A549 (cell line): ENCODE measurements at regions not wholly inside any gene's neighbourhood (a gene's known extent, or its start where the extent isn't known, plus 50 kb on each side); places are given as distances from the start of the nearest gene placed in this dataset.

Experiments used
- ATAC-seq, 2 experiments: fragments of 200-7000 bp in 1 of 2; fragments of >200 bp in 1 of 2; cut with Nextera tagmentation in 1 of 2; cut with Tn5 transposase in 1 of 2; 3 replicates each; pipeline versions ENCODE4 v1.8.0 to v1.9.1; 2018 to 2020; ENCODE audit warnings: mild to moderate bottlenecking in 1 of 2, moderate library complexity in 1 of 2
- CTCF ChIA-PET: fragments of 300-600 bp; sonication (Branson Sonifier 250); formaldehyde crosslinking; extraction: SDS; loops from one replicate; lab custom pipeline; 2021; ENCODE audit warnings: antibody characterized with exemption, inconsistent platforms; lab: Yijun Ruan, JAX
- POLR2A ChIA-PET: fragments of 350-600 bp; formaldehyde crosslinking; extraction: SDS; loops from one replicate; lab custom pipeline; 2021; ENCODE audit warnings: antibody characterized with exemption, inconsistent platforms; lab: Yijun Ruan, JAX
- DNase-seq, 2 experiments: peaks; one replicate each; pipeline versions ENCODE4 v3.0.0 to v3.0.0-alpha.2; 2011 to 2016; ENCODE audit warnings: low read depth in 1 of 2, low spot score in 1 of 2
- FAIRE-seq: peaks from 2 replicates; lab custom pipeline; 2011; peaks lifted over from hg19 to GRCh38; lab: Jason Lieb, UNC
- H3K27ac ChIP-seq, 2 experiments: fragments of >200 bp; sonication (Bioruptor Twin); formaldehyde crosslinking; 3 replicates each; pipeline ENCODE4 v1.5.1; 2016 to 2017
- H3K4me1 ChIP-seq: fragments of >200 bp; sonication (Bioruptor Twin); formaldehyde crosslinking; 3 replicates; pipeline ENCODE4 v1.6.1; 2016
- H3K4me2 ChIP-seq: fragments of >200 bp; sonication (Bioruptor Twin); formaldehyde crosslinking; 3 replicates; pipeline ENCODE4 v1.6.1; 2016
- H3K4me3 ChIP-seq: fragments of >200 bp; sonication (Bioruptor Twin); formaldehyde crosslinking; 3 replicates; pipeline ENCODE4 v1.5.1; 2016
- H3K9me3 ChIP-seq: fragments of >200 bp; sonication (Bioruptor Twin); formaldehyde crosslinking; 3 replicates; pipeline ENCODE4 v1.6.1; 2016
- ATOH8 ChIP-seq: fragments of 250-450 bp; sonication (Bioruptor Pico); IDR thresholded peaks from 2 replicates; pipeline ENCODE4 v1.5.0; 2020; ENCODE audit warnings: low read depth, mild to moderate bottlenecking, moderate library complexity
- CBX2 ChIP-seq: fragments of 200-600 bp; sonication (generic); IDR thresholded peaks from 2 replicates; pipeline ENCODE4 v1.6.1; 2016; ENCODE audit warnings: low read depth, mild to moderate bottlenecking, borderline replicate concordance
- CEBPB ChIP-seq, 2 experiments: fragments of >200 bp in 1 of 2; sonication (Bioruptor Twin) in 1 of 2; formaldehyde crosslinking in 1 of 2; IDR thresholded peaks; 2 replicates each; pipeline ENCODE4 v1.6.1; 2012 to 2016
- CHD4 ChIP-seq: fragments of 200-600 bp; sonication (generic); IDR thresholded peaks from 2 replicates; pipeline ENCODE4 v1.6.1; 2016; ENCODE audit warnings: antibody characterized with exemption, mild to moderate bottlenecking, borderline replicate concordance
- E2F6 ChIP-seq: IDR thresholded peaks from 2 replicates; pipeline ENCODE4 v1.6.1; 2012; ENCODE audit warnings: low read depth, borderline replicate concordance
- EHF ChIP-seq: fragments of 250-450 bp; sonication (Bioruptor Pico); IDR thresholded peaks from 2 replicates; pipeline ENCODE4 v1.5.0; 2020; ENCODE audit warnings: mild to moderate bottlenecking
- EP300 ChIP-seq, 2 experiments: fragments of >200 bp; sonication (Bioruptor Twin); formaldehyde crosslinking; IDR thresholded peaks; 2 replicates in 1 of 2; 3 replicates in 1 of 2; pipeline ENCODE4 v1.6.1; 2016 to 2017
- ESRRA ChIP-seq: fragments of 150-350 bp; IDR thresholded peaks from 2 replicates; pipeline ENCODE4 v1.6.1; 2014; ENCODE audit warnings: mild to moderate bottlenecking, low read length, borderline replicate concordance
- FOSB ChIP-seq: fragments of 250-450 bp; sonication (Bioruptor Pico); IDR thresholded peaks from 2 replicates; pipeline ENCODE4 v1.5.0; 2020; ENCODE audit warnings: mild to moderate bottlenecking, moderate library complexity
- HDAC2 ChIP-seq: fragments of 200-600 bp; sonication (generic); IDR thresholded peaks from 2 replicates; pipeline ENCODE4 v1.6.1; 2016
- KDM1A ChIP-seq: fragments of 200-600 bp; sonication (generic); IDR thresholded peaks from 2 replicates; pipeline ENCODE4 v1.6.1; 2016; ENCODE audit warnings: low read depth, mild to moderate bottlenecking
- KDM5A ChIP-seq: fragments of 200-600 bp; sonication (generic); IDR thresholded peaks from 2 replicates; pipeline ENCODE4 v1.6.1; 2016; ENCODE audit warnings: antibody characterized with exemption, mild to moderate bottlenecking
- MAFK ChIP-seq: fragments of 450-650 bp; IDR thresholded peaks from 2 replicates; pipeline ENCODE4 v1.6.1; 2014; ENCODE audit not compliant: partially characterized antibody
- MAZ ChIP-seq: fragments of 150-350 bp; IDR thresholded peaks from 2 replicates; pipeline ENCODE4 v1.6.1; 2014; ENCODE audit warnings: antibody characterized with exemption, low read depth, low read length, borderline replicate concordance
- NFE2L2 ChIP-seq: fragments of 150-350 bp; conservative IDR thresholded peaks from 2 replicates; pipeline ENCODE4 v1.6.1; 2014; ENCODE audit warnings: low read length
- POLR2AphosphoS2 ChIP-seq: conservative IDR thresholded peaks from 2 replicates; pipeline ENCODE4 v1.6.1; 2012; ENCODE audit warnings: low read length, improper control_type of control experiment, inconsistent platforms
- RARB ChIP-seq: fragments of 250-450 bp; sonication (Bioruptor Pico); IDR thresholded peaks from 2 replicates; pipeline ENCODE4 v1.8.0; 2021; ENCODE audit warnings: mild to moderate bottlenecking, moderate library complexity
- USF2 ChIP-seq: fragments of 450-650 bp; IDR thresholded peaks from 2 replicates; pipeline ENCODE4 v1.6.1; 2014; ENCODE audit warnings: antibody characterized with exemption
- ZNF302 ChIP-seq: fragments of 250-450 bp; sonication (Bioruptor Pico); IDR thresholded peaks from 2 replicates; pipeline ENCODE4 v1.9.0; 2021; ENCODE audit warnings: inconsistent platforms, mild to moderate bottlenecking, moderate library complexity
- WGBS: methylation state at CpG from one replicate; pipeline ENCODE4 v1.1.6; 2017; ENCODE audit errors: missing lambda C conversion rate; 5-methylcytosine and 5-hydroxymethylcytosine counted together
- TF ChIP-seq, protein P1 (sequence below): fragments of >200 bp; sonication (Bioruptor Twin); formaldehyde crosslinking; IDR thresholded peaks from 3 replicates; pipeline ENCODE4 v1.5.1; 2016
- TF ChIP-seq, protein P2 (sequence below): fragments of 250-450 bp; sonication (Bioruptor Pico); IDR thresholded peaks from 2 replicates; pipeline ENCODE4 v1.5.0; 2021; ENCODE audit warnings: mild to moderate bottlenecking, moderate library complexity, borderline replicate concordance
- TF ChIP-seq, protein P3 (sequence below): fragments of >200 bp; sonication (Bioruptor Twin); formaldehyde crosslinking; IDR thresholded peaks from 2 replicates; pipeline ENCODE4 v1.6.1; 2016

- no peak for FAIRE-seq
- TF ChIP-seq MAFK (no peak), E2F6 (no peak)
- TF ChIP-seq, all 56 proteins: peak for 0
These were observed 196.1 kb downstream of the GAS1 start for GRCh38 chr9:86751207-86751606.

GRCh38 chr9:86749894-86750255, 197.4 kb downstream of the GAS1 start:
- no peak overlapping the region for H3K4me3 ChIP-seq
- no peak for FAIRE-seq
- no peak overlapping the region for H3K27ac ChIP-seq
- TF ChIP-seq EHF (CRISPR knock-in tag) = no peak
- TF ChIP-seq, protein P1, sequence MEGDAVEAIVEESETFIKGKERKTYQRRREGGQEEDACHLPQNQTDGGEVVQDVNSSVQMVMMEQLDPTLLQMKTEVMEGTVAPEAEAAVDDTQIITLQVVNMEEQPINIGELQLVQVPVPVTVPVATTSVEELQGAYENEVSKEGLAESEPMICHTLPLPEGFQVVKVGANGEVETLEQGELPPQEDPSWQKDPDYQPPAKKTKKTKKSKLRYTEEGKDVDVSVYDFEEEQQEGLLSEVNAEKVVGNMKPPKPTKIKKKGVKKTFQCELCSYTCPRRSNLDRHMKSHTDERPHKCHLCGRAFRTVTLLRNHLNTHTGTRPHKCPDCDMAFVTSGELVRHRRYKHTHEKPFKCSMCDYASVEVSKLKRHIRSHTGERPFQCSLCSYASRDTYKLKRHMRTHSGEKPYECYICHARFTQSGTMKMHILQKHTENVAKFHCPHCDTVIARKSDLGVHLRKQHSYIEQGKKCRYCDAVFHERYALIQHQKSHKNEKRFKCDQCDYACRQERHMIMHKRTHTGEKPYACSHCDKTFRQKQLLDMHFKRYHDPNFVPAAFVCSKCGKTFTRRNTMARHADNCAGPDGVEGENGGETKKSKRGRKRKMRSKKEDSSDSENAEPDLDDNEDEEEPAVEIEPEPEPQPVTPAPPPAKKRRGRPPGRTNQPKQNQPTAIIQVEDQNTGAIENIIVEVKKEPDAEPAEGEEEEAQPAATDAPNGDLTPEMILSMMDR = no peak
- no peak for TF ChIP-seq RARB (CRISPR knock-in tag)
- TF ChIP-seq ESRRA = no peak
- no peak for TF ChIP-seq CEBPB (IDR thresholded peaks at IDR 0.05)
- TF ChIP-seq, protein P2, sequence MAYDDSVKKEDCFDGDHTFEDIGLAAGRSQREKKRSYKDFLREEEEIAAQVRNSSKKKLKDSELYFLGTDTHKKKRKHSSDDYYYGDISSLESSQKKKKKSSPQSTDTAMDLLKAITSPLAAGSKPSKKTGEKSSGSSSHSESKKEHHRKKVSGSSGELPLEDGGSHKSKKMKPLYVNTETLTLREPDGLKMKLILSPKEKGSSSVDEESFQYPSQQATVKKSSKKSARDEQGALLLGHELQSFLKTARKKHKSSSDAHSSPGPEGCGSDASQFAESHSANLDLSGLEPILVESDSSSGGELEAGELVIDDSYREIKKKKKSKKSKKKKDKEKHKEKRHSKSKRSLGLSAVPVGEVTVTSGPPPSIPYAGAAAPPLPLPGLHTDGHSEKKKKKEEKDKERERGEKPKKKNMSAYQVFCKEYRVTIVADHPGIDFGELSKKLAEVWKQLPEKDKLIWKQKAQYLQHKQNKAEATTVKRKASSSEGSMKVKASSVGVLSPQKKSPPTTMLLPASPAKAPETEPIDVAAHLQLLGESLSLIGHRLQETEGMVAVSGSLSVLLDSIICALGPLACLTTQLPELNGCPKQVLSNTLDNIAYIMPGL = no peak
- TF ChIP-seq, protein P3, sequence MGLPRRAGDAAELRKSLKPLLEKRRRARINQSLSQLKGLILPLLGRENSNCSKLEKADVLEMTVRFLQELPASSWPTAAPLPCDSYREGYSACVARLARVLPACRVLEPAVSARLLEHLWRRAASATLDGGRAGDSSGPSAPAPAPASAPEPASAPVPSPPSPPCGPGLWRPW = no peak
- no peak for TF ChIP-seq NFE2L2
- no peak for TF ChIP-seq ZNF302 (CRISPR knock-in tag)
- no peak for TF ChIP-seq ATOH8 (CRISPR knock-in tag)
- no peak for TF ChIP-seq POLR2AphosphoS2
- TF ChIP-seq EP300 (IDR thresholded peaks at IDR 0.05) = no peak
- no peak for TF ChIP-seq HDAC2
- TF ChIP-seq, all 56 proteins: peak for 0
- H3K4me1 ChIP-seq = no peaks in the 10 kb centered on the region
- no peak overlapping the region for H3K4me2 ChIP-seq
- no peaks in the 10 kb centered on the region for H3K9me3 ChIP-seq
- ChIA-PET POLR2A (no interaction called here), CTCF (no interaction called here)
- WGBS = 11% methylated on average over 4 of the region's 4 CpGs
- ATAC-seq (no peak), DNase-seq (no peak)

More at GRCh38 chr9:86751207-86751606, 196.1 kb downstream of the GAS1 start:
- ATAC-seq (no peak), DNase-seq (no peak)
- no peak overlapping the region for H3K4me2 ChIP-seq
- 35% methylated on average over 4 of the region's 4 CpGs for WGBS
- H3K4me1 ChIP-seq = no peaks in the 10 kb centered on the region
- CTCF ChIA-PET = interaction anchor here (1.0 kb wide), 1 partner anchor 10 kb away, joined by 4 read pairs; no protein-coding TSS in a partner anchor
- H3K27ac ChIP-seq = no peak overlapping the region
- H3K4me3 ChIP-seq = no peak overlapping the region
- POLR2A ChIA-PET = no interaction called here
- no peaks in the 10 kb centered on the region for H3K9me3 ChIP-seq

DNA sequence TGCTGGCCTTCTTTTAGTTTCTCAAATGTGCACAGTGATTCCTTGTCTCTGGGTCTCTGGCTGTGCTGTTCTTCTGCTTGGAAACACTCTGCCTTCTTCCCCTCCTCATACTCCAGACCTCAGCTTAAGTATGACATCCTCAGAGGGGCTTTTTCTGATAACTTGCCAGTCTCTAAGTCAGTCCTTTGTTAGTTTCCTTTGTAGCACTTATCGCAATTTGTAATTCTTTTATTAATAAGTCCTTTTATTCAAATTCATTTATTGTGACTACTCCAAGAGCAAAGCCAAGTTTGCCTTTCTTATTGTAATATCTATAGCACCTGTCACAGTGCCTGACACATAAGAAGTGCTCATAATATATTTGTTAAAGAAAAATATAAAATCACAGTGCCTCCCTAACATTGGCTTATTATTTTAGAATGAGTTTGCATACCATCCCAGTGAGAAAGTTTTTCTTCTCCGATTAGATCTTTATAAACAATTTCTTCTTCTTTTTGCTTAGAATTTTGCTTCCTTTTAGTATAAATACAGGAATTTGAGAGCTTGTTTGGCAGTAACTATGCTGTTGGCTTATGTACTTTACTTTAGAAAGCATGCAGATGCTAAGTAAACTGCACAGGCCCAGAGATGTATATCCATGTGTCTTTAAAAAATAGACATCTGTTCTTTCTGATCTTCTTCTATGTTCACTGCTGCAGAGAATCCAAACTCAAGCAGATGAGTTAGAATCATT, 198.0 kb downstream of the GAS1 start:
- Histone ChIP-seq H3K9me3 (no peaks in the 10 kb centered on the region), H3K4me3 (no peak overlapping the region), H3K4me1 (no peaks in the 10 kb centered on the region), H3K4me2 (no peak overlapping the region), H3K27ac (no peak overlapping the region)
- DNase-seq = no peak
- 35% methylated on average over 2 of the region's 2 CpGs for WGBS
- FAIRE-seq = no peak
- ATAC-seq = no peak
- CTCF ChIA-PET = no interaction called here
- TF ChIP-seq KDM5A (no peak), KDM1A (no peak), ATOH8 (CRISPR knock-in tag) (no peak), CHD4 (no peak), MAZ (no peak), CBX2 (no peak), USF2 (no peak), CEBPB (IDR thresholded peaks at IDR 0.05) (no peak), FOSB (no peak)
- POLR2A ChIA-PET = no interaction called here
